ENCODE measurements at regions not wholly inside any gene's neighbourhood (a gene's known extent, or its start where the extent isn't known, plus 50 kb on each side); places are given as distances from the start of the nearest gene placed in this dataset.

- TF ChIP-seq, protein P1, sequence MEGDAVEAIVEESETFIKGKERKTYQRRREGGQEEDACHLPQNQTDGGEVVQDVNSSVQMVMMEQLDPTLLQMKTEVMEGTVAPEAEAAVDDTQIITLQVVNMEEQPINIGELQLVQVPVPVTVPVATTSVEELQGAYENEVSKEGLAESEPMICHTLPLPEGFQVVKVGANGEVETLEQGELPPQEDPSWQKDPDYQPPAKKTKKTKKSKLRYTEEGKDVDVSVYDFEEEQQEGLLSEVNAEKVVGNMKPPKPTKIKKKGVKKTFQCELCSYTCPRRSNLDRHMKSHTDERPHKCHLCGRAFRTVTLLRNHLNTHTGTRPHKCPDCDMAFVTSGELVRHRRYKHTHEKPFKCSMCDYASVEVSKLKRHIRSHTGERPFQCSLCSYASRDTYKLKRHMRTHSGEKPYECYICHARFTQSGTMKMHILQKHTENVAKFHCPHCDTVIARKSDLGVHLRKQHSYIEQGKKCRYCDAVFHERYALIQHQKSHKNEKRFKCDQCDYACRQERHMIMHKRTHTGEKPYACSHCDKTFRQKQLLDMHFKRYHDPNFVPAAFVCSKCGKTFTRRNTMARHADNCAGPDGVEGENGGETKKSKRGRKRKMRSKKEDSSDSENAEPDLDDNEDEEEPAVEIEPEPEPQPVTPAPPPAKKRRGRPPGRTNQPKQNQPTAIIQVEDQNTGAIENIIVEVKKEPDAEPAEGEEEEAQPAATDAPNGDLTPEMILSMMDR (conservative IDR thresholded peaks at IDR 0.05; ENCODE audit: low read length): no peak
- no peak for TF ChIP-seq EZH2phosphoT487 (IDR thresholded peaks at IDR 0.05; ENCODE audit: borderline replicate concordance)
These were observed 196.9 kb upstream of the ANK2 start for GRCh38 chr4:112852601-112853000.
